ENCODE measurements at regions not wholly inside any gene's neighbourhood (a gene's known extent, or its start where the extent isn't known, plus 50 kb on each side); places are given as distances from the start of the nearest gene placed in this dataset.

DNA sequence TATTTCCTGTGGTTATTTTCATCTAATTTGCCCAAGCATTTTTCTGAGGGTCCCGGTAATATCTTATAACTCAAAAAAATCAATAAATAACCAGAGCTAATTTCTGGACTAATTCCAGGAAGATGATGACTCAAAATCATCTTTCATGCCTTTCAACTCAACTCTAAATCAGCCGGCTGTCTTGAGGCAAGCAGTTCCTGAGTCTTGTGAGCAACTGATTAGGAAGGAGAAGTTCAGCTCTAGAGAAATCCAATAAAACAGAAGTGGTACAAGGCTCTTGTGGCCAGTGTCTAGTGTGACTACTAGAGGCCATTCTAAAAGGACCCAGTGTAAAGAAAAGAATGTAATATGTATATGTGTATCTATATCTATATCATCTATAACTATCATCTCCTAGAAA, 890.4 kb downstream of the TRIB2 start:
- Histone ChIP-seq H3K4me3 (no peak overlapping the region), H3K36me3 (ENCODE audit: control insufficient read depth, insufficient read depth, low read length) (no peaks in the 10 kb centered on the region), H2AFZ (ENCODE audit: low read depth, low read length) (no peak overlapping the region), H3K9me1 (ENCODE audit: control insufficient read depth, insufficient read depth, low read length) (no peaks in the 10 kb centered on the region), H3K27ac (ENCODE audit: extremely low read depth, low read depth, low read length) (no peak overlapping the region), H3K4me1 (replicated peaks in 1 of 2; ENCODE audit: control insufficient read depth in 2 of 2, insufficient read depth in 2 of 2, low read length in 2 of 2) (no peaks in the 10 kb centered on the region), H3K27me3 (ENCODE audit: control insufficient read depth in 2 of 2, insufficient read depth in 2 of 2, low read length in 2 of 2) (no peaks in the 10 kb centered on the region), H3K9ac (ENCODE audit: insufficient read depth in 1 of 2, low read depth in 2 of 2, low read length in 2 of 2) (no peak overlapping the region), H4K20me1 (replicated peaks; ENCODE audit: control insufficient read depth, insufficient read depth, low read length) (no peaks in the 10 kb centered on the region), H3K9me3 (replicated peaks; ENCODE audit: control insufficient read depth, insufficient read depth, low read depth, low read length) (no peaks in the 10 kb centered on the region), H3K4me2 (ENCODE audit: insufficient read depth, low read length) (no peak overlapping the region), H3K79me2 (ENCODE audit: control insufficient read depth, insufficient read depth, low read length) (no peaks in the 10 kb centered on the region)
- CTCF ChIA-PET (ENCODE audit: low intra/inter-chr PET ratio): no interaction called here
- 0% methylated on average over 2 of the region's 2 CpGs for WGBS (ENCODE audit: insufficient coverage, low coverage, missing lambda C conversion rate)
- no TSS peak for BruUV-seq (replicated peaks)
- no peak for DNase-seq (ENCODE audit: extremely low read depth in 1 of 4, low spot score in 3 of 4)
- no peak for ATAC-seq
- FAIRE-seq: no peak
- POLR2A ChIA-PET: no interaction called here
- in situ Hi-C loops (cut with MboI) (no loop called here), intact Hi-C loops (cut with micrococcal nuclease) (no loop called here)
- TF ChIP-seq ZNF449 (CRISPR knock-in tag; IDR thresholded peaks at IDR 0.05) (no peak), NELFE (IDR thresholded peaks at IDR 0.05; ENCODE audit: insufficient read depth, insufficient read length) (no peak), SRSF3 (IDR thresholded peaks at IDR 0.05; ENCODE audit: insufficient read depth, low read length) (no peak), ZNF274 (IDR thresholded peaks at IDR 0.05; ENCODE audit: borderline replicate concordance, low read depth, low read length) (no peak), POLR2H (tag; IDR thresholded peaks at IDR 0.05; ENCODE audit: low read depth) (no peak), FOS (IDR thresholded peaks at IDR 0.05; ENCODE audit: extremely low read depth, insufficient read length) (no peak), ZNF76 (CRISPR knock-in tag; IDR thresholded peaks at IDR 0.05; ENCODE audit: borderline replicate concordance) (no peak), KLF16 (IDR thresholded peaks at IDR 0.05) (no peak), ZNF766 (CRISPR knock-in tag; conservative IDR thresholded peaks at IDR 0.05) (no peak), ZC3H8 (IDR thresholded peaks at IDR 0.05) (no peak), ZNF444 (CRISPR knock-in tag; IDR thresholded peaks at IDR 0.05) (no peak), KDM2B (CRISPR knock-in tag; IDR thresholded peaks at IDR 0.05) (no peak), E2F6 (IDR thresholded peaks at IDR 0.05; ENCODE audit: borderline replicate concordance in 1 of 2, extremely low read depth in 1 of 2, insufficient read depth in 1 of 2, insufficient read length in 1 of 2, low read depth in 1 of 2, low read length in 1 of 2, poor library complexity in 1 of 2, severe bottlenecking in 1 of 2) (no peak), ZNF124 (CRISPR knock-in tag; IDR thresholded peaks at IDR 0.05) (no peak), EGR1 (conservative IDR thresholded peaks at IDR 0.05) (no peak), ETV1 (tag; conservative IDR thresholded peaks at IDR 0.05; ENCODE audit: low read depth) (no peak), NEUROD1 (IDR thresholded peaks at IDR 0.05; ENCODE audit: borderline replicate concordance, low read depth, low read length, partially characterized antibody) (no peak), TAF15 (IDR thresholded peaks at IDR 0.05; ENCODE audit: low read depth, low read length) (no peak)
- TF ChIP-seq, protein P1, sequence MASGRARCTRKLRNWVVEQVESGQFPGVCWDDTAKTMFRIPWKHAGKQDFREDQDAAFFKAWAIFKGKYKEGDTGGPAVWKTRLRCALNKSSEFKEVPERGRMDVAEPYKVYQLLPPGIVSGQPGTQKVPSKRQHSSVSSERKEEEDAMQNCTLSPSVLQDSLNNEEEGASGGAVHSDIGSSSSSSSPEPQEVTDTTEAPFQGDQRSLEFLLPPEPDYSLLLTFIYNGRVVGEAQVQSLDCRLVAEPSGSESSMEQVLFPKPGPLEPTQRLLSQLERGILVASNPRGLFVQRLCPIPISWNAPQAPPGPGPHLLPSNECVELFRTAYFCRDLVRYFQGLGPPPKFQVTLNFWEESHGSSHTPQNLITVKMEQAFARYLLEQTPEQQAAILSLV (tag; IDR thresholded peaks at IDR 0.05): no peak
